Spleen (tissue), 7 donors: ENCODE measurements at regions not wholly inside any gene's neighbourhood (a gene's known extent, or its start where the extent isn't known, plus 50 kb on each side); places are given as distances from the start of the nearest gene placed in this dataset.

ENCODE experiments used
- CTCF ChIP-seq, 11 experiments: fragments of 200-600 bp in 7 of 11; fragments of 450-650 bp in 4 of 11; sonication (generic) in 4 of 11; IDR thresholded peaks in 8 of 11; conservative IDR thresholded peaks in 3 of 11; 1 replicate in 7 of 11; 2 replicates in 4 of 11; pipeline versions ENCODE4 v1.4.0 to v1.8.0; 2016 to 2021; ENCODE audit warnings: antibody characterized with exemption in 11 of 11, inconsistent platforms in 4 of 11, mild to moderate bottlenecking in 1 of 11
- POLR2A ChIP-seq, 3 donors: fragments of 450-650 bp; IDR thresholded peaks; one replicate each; pipeline ENCODE4 v1.5.1; 2017; ENCODE audit warnings: antibody characterized with exemption in 3 of 3, mild to moderate bottlenecking in 1 of 3
- POLR2AphosphoS5 ChIP-seq, 3 donors: sonication (generic); formaldehyde crosslinking; IDR thresholded peaks; one replicate each; pipeline ENCODE4 v1.5.1; 2017; ENCODE audit warnings: antibody characterized with exemption in 3 of 3
- donor health status: DM: no; HTN: no; CAD: no; lungs with moderate emphysema.
- donor health status: DM: no; HTN: no; CAD: no.
- donor health status: DM: no; HTN: no; CAD: no.

DNA sequence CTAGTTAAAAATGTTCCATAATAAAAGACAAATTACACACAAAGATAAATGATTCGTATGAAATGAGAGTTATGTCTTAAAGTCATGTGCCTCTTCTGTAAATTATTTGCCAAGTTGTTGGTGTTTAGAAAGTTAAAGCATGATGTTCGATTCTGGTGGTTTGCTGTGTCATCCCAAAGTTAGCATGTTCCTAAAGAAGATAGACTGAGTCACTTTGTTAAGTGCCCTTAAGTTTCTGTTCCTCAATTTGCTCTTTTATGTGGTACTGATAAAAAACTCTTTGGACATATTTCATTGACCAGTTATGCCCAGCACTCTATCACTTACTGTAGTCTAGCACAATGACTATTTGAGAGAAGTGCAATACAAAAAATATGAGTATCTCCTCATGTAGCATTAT is 366.9 kb upstream of the ZNF608 start:
- TF ChIP-seq CTCF (IDR thresholded peaks at IDR 0.05 in 8 of 11, conservative IDR thresholded peaks at IDR 0.05 in 3 of 11): no peak
- no peak for TF ChIP-seq POLR2AphosphoS5 (IDR thresholded peaks at IDR 0.05)
- no peak for TF ChIP-seq POLR2A (IDR thresholded peaks at IDR 0.05)
